Fibroblast of lung (primary cell): ENCODE measurements at regions not wholly inside any gene's neighbourhood (a gene's known extent, or its start where the extent isn't known, plus 50 kb on each side); places are given as distances from the start of the nearest gene placed in this dataset.

Source experiments
- CTCF ChIP-seq, 2 donors: IDR thresholded peaks in 1 of 2; conservative IDR thresholded peaks in 1 of 2; 1 replicate in 1 of 2; 2 replicates in 1 of 2; pipeline ENCODE4 v1.5.1; 2011 to 2012; ENCODE audit warnings: low read length in 2 of 2, control low read depth in 1 of 2, inconsistent platforms in 1 of 2, low read depth in 1 of 2, mild to moderate bottlenecking in 1 of 2
- EZH2 ChIP-seq: IDR thresholded peaks from 2 replicates; pipeline ENCODE4 v1.5.1; 2012; ENCODE audit warnings: low read length, control low read depth, mild to moderate bottlenecking; ENCODE audit errors: missing control alignments

- TF ChIP-seq CTCF (conservative IDR thresholded peaks at IDR 0.05 in 1 of 2, IDR thresholded peaks at IDR 0.05 in 1 of 2; ENCODE audit: low read depth in 1 of 2, low read length in 2 of 2) (no peak), EZH2 (no peak)
These were observed 133.9 kb upstream of the TMTC4 start for GRCh38 chr13:100808330-100809128.
